NCI-H510A treated with DMSO at 0.1 percent for 48 hours (cell line): ENCODE measurements at regions not wholly inside any gene's neighbourhood (a gene's known extent, or its start where the extent isn't known, plus 50 kb on each side); places are given as distances from the start of the nearest gene placed in this dataset.

ENCODE experiments used
- DNase-seq: peaks from one replicate; lab custom pipeline; 2025; lab: John Stamatoyannopoulos, UW

DNA sequence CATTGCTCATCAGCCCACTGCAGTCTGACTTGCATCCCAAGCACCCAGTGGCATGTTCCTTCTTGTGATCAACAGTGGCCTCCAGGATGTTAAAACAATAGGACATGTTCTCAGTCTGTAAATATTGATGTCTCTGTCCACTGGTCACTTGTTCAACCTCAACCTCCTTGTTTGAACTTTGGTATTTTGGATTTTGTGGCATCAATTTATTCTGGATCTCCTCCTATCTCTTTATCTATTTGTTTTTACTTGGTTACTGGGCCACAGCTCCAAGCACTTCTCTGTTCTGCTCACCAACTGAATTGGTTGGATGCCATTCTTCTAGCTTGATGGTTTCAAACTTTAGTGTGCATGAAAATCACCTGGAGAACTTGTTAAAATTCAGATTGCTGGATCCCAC lies 1414.8 kb upstream of the CELF4 start:
- no peak for DNase-seq

DNA sequence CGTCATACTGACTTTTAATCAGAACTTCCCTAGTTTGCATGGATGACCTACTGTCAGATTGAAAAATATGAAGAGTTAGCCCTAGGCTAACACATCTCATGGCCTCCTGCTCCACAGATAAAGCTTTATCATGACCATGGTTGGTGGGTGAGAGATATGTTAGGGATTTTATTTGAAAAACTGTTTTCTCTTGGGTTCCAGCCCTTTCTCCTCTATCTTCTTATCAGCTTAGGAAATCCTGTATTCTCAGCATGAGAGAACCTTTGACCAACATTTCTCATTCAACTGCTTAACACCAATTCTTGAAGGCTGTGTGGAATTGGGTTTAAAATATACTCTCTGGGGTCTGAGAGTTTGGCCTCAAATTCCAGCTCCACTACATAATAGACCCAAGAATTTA lies 1407.0 kb upstream of the CELF4 start:
- no peak for DNase-seq

GRCh38 chr18:38971881-38972280 lies 1406.3 kb upstream of the CELF4 start:
- DNase-seq: no peak

DNA sequence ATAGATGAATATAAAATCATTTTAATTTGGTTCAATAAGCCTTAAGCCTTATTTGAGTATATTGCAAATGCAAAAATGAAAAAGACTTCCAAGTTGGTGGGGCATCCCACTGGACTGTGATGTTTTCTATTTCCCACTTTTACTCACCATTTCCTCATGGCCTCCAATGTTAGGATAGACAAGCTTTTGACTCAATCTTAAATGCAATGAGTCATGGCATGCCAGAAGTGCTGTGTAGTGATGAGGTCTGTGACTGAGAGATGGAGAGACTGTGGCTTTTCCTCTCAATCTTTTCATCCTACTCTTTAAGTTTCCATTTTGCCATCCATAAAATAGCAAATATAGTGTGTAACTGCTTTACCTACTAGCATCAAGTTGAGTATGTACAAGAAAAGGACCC lies 1401.2 kb upstream of the CELF4 start:
- DNase-seq: no peak

GRCh38 chr18:38963943-38964660 lies 1398.5 kb upstream of the CELF4 start:
- DNase-seq: no peak

GRCh38 chr18:38961880-38962279 lies 1396.3 kb upstream of the CELF4 start:
- peak; percentile 99 for DNase-seq

- no peak for DNase-seq
Observed at GRCh38 chr18:38957736-38958135, 1392.1 kb upstream of the CELF4 start.

DNA sequence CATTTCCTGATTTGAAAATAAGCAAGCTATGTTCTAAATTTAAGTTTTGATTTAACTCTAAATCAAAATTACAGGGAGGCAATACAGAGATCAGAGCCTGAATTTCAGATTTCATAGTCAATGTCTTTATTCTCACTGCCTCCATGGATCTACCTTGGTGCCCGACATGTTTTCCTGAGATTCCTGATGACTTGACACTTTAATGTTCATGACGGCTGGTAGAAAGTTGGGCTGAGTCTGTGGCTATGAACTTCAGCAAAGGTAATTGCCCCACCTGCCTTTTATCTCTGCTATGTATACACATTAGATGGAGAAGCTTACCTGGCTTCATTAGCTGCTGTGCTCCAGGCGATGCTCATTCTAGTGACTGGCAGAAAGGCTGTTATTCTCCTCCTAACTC lies 1390.5 kb upstream of the CELF4 start:
- DNase-seq: peak; percentile 79

- DNase-seq: no peak
Observed at GRCh38 chr18:38951633-38952032, 1386.0 kb upstream of the CELF4 start.

DNA sequence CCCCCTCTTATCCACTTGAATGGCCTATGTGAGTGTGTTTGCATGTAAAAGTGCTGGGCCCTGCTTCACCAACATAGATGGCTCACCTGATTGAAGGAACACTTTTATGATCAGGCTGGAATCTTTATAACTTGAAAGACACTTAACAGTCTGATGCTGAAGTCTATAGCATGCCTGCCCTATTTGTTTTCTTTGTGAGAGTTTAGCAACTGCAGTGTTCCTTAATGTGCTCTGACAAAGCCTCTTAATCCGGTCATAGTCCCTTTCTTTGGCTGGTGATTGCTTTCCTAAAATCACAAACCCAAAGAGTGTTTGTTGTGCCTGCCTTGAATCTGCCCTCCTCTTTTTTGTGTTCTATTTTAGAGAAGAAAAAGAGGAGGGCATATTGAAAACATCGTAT lies 1382.8 kb upstream of the CELF4 start:
- peak; percentile 87 for DNase-seq

DNA sequence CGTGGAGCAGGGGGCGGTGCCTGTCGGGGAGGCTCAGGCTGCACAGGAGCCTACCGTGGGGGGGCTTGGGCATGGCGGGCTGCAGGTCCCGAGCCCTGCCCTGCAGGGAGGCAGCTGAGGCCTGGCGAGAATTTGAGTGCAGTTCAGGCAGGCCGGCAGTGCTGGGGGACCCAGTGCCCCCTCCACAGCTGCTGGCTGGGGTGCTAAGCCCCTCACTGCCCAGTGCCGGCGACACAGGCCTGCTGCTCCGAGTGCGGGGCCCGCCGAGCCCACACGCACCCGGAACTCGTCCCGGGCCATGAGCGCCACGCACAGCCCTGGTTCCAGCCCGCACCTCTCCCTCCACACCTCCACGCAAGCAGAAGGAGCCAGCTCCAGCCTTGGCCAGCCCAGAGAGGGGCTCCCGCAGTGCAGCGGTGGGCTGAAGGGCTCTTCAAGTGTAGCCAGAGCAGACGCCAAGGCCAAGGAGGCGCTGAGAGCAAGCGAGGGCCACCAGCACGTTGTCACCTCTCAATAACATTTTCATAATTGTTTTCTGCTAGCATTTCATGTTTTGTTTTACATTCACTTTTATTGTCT lies 1378.9 kb upstream of the CELF4 start:
- no peak for DNase-seq

- no peak for DNase-seq
Observed at GRCh38 chr18:38941711-38942561, 1376.3 kb upstream of the CELF4 start.

DNA sequence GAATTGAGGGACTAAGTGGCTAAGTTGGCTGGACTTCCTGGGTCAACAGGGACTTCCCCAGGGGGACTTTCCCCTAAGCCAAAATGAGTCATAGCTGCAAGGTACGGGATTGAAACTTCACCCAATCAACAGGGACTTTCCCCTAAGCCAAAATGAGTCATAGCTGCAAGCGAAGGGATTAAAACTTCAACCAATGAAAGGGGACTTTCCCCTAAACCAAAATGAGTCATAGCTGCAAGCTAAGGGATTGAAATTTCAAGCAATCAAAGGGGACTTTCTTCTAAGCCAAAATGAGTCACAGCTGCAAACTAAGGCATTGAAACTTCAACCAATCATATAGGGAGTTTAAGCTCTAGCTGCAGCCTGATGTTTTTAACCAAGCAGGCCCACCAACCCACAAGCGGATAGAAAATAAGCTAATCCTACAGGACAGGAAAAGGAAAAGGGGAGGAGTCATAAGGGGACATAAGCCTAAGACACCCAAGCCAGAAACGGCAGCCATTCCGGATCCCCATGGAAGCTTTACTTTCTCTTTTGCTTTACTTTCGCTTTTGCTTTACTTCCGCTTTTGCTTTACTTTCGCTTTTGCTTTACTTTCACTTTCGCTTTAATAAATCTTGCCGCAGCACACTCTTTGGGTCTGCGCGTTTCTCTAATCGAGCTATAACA lies 1375.4 kb upstream of the CELF4 start:
- DNase-seq: no peak

DNA sequence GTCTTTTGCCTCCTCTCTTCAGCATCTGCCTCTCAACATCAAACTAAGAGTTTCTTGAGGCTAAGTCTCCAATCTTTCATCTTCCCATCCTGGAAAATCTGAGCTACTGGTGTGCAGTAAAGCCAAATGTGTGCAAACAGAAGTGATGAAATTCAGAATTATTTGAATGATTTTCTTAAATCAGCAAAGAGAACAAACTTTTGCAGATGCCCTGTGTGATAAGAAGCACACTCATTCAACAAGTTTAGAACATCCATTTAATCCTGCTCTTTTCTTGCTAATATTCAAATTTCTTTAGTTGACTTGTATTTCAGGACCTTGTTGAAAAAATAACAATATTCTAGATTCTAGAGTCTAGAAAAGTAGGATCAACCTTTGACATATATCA lies 1374.9 kb upstream of the CELF4 start:
- DNase-seq: no peak

GRCh38 chr18:38933910-38934510 lies 1368.4 kb upstream of the CELF4 start:
- DNase-seq: no peak

DNA sequence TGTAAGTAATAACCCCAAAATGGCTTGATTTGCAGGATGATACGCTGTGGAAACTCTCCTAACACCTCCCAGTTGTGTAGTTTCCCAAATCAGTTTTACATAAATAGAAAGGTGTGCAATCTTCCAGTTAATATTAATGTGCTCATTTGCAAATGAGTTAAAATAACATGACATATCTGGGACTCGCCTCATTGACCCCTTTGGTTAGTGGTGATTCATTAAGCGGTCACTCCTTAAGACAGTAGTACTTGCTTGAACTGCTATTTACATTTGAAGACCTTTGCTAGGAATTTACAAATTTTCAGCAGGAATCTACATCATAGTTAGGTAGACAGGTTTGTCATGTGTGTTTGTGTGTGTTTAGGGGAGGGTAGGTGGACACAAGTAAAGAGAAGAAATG lies 1367.7 kb upstream of the CELF4 start:
- no peak for DNase-seq

DNA sequence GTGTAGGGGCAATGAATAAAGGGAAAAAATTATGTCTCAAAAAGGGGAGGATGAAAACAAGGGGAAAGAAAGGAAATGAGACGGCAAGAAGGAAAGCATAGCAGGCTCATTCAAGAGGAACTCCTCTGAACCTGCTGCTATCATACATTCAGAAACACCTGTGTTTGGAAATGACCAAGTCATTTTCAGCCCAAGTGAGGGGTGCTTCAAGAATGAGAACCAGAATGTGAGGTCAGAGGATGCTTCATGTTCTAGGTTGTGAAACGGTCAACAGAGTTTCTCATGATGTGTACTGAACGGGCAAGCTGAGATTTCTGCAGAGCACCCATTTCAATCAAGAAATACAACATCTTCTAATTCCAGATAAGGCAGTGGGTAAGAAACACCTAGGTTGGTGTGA lies 1367.2 kb upstream of the CELF4 start:
- no peak for DNase-seq

DNA sequence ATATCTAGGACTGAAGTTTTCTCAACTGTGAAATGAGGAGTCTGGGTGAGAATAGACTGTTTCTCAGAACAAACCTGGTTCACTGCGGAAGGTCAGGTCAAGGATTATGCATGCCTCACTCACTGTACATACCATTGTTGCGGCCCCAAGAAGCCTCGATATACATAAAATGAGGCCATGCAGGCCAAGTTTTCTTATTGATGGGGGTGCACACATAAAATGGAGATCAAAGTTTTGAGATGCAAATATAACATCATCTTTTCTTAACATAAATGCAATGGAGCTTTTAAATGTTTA lies 1366.1 kb upstream of the CELF4 start:
- DNase-seq: no peak

- no peak for DNase-seq
Observed at GRCh38 chr18:38930881-38931753, 1365.5 kb upstream of the CELF4 start.

GRCh38 chr18:38923540-38923939 lies 1357.9 kb upstream of the CELF4 start:
- DNase-seq: no peak

GRCh38 chr18:38923126-38923525 lies 1357.5 kb upstream of the CELF4 start:
- peak; percentile 87 for DNase-seq
